Stomach smooth muscle (tissue), 2 donors: ENCODE measurements at regions not wholly inside any gene's neighbourhood (a gene's known extent, or its start where the extent isn't known, plus 50 kb on each side); places are given as distances from the start of the nearest gene placed in this dataset.

ENCODE experiments used
- H3K27ac ChIP-seq: one replicate; pipeline ENCODE4 v1.7.0; 2013; ENCODE audit warnings: mild to moderate bottlenecking, low read length, inconsistent platforms
- H3K27me3 ChIP-seq, 2 donors: one replicate each; pipeline ENCODE4 v1.7.0; 2013; ENCODE audit warnings: low read length in 2 of 2; ENCODE audit not compliant: insufficient read depth in 2 of 2, control insufficient read depth in 1 of 2
- H3K36me3 ChIP-seq, 2 donors: one replicate each; pipeline ENCODE4 v1.7.0; 2013; ENCODE audit warnings: low read length in 2 of 2; ENCODE audit not compliant: control insufficient read depth in 2 of 2, insufficient read depth in 2 of 2
- H3K4me1 ChIP-seq: one replicate; pipeline ENCODE4 v1.7.0; 2013; ENCODE audit warnings: low read length; ENCODE audit not compliant: control insufficient read depth, insufficient read depth
- H3K4me3 ChIP-seq, 2 donors: one replicate each; pipeline ENCODE4 v1.7.0; 2013; ENCODE audit warnings: low read length in 2 of 2
- H3K9ac ChIP-seq, 2 donors: one replicate each; pipeline ENCODE4 v1.7.0; 2013; ENCODE audit warnings: low read length in 2 of 2, mild to moderate bottlenecking in 1 of 2
- H3K9me3 ChIP-seq, 2 donors: one replicate each; pipeline ENCODE4 v1.7.0; 2013; ENCODE audit warnings: low read length in 2 of 2; ENCODE audit not compliant: control insufficient read depth in 2 of 2
- donor health status: healthy.
- donor health status: Pancreatic carcinoma.

DNA sequence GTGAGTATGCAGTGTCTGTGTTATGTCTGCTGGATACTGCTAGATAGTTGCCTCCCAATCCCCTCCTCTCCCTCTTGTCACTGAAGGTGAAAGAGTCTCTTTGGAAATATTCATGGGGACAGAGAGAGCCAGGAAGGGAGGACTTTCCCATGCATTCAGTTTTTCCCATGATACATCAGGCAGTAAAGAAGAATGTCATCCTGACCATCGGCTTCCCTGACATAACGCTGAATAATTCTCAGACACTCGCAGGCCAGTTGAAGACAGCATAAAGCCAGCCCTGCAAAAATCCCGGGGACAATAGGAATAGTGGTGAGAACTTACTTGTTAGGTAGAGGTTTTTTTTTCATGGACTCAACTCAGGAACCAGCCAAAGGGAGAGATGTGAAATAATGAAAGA lies 58.1 kb downstream of the KLF4 start:
- no peaks in the 10 kb centered on the region for H3K27me3 ChIP-seq
- H3K4me1 ChIP-seq: no peaks in the 10 kb centered on the region
- no peaks in the 10 kb centered on the region for H3K9me3 ChIP-seq
- H3K27ac ChIP-seq: no peak overlapping the region
- H3K9ac ChIP-seq: no peak overlapping the region
- no peaks in the 10 kb centered on the region for H3K36me3 ChIP-seq
- no peak overlapping the region for H3K4me3 ChIP-seq

- Histone ChIP-seq H3K9me3 (no peaks in the 10 kb centered on the region), H3K36me3 (no peaks in the 10 kb centered on the region), H3K4me1 (peaks cover 4% of the 10 kb centered on the region)
Measured at GRCh38 chr9:107430071-107430470, 59.5 kb downstream of the KLF4 start.

GRCh38 chr9:107426126-107426525 lies 63.4 kb downstream of the KLF4 start:
- Histone ChIP-seq H3K27ac (no peak overlapping the region), H3K36me3 (no peaks in the 10 kb centered on the region), H3K9me3 (no peaks in the 10 kb centered on the region), H3K27me3 (no peaks in the 10 kb centered on the region), H3K9ac (no peak overlapping the region), H3K4me3 (no peak overlapping the region), H3K4me1 (peaks cover 24% of the 10 kb centered on the region)

More at GRCh38 chr9:107430071-107430470, 59.5 kb downstream of the KLF4 start:
- no peak overlapping the region for H3K9ac ChIP-seq
- no peak overlapping the region for H3K4me3 ChIP-seq
- no peaks in the 10 kb centered on the region for H3K27me3 ChIP-seq
- no peak overlapping the region for H3K27ac ChIP-seq

DNA sequence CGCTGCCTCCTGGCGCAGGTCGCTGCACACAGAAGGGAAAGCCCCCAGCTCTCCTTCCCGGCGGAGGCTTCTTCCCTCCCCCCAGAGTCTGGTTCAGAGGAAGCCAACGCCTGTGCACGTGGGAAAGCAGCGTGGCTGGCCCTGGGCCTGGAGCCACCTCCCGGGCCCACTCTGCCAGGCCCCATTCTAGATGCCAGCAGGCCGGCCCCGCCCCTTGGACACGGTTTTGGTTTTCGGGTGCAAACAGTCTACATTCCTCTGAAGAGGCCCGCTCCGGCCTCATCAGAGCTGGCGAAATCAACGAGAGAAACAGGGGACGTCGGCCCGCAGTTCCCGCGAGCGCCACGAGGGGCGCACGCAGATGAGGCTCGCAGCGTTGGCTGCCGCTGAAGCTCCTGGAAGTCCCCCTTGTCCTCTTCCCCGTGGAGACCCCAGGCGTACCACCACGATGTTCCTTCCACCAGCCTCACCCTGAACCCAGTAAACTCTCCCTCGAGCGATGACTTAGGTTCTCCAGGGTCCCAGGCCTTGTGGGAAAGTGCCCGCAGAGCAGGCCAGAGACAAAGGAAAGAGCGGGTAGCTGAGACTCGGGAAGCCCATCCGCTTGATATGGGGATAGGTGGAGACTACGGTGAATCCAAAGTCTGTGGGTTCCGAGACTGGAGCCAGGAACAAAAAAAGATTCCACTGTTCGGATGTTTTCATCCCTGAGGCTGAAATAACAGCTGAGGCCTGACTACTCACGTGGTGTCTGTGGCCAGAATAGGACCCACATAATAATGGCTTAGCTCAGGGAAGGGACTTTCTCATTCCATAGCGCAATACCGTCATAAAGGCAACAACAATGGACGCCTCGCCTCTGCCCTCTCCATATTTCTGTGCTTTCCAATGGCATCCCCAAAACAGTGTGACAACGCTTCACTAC lies 64.2 kb downstream of the KLF4 start:
- Histone ChIP-seq H3K4me3 (peak overlapping the region in 1 of 2 donors; percentile 60), H3K36me3 (no peaks in the 10 kb centered on the region), H3K9ac (peak overlapping the region in 1 of 2 donors; percentile 42), H3K9me3 (no peaks in the 10 kb centered on the region), H3K27ac (peak overlapping the region; percentile 49), H3K27me3 (no peaks in the 10 kb centered on the region), H3K4me1 (peaks cover 24% of the 10 kb centered on the region)

DNA sequence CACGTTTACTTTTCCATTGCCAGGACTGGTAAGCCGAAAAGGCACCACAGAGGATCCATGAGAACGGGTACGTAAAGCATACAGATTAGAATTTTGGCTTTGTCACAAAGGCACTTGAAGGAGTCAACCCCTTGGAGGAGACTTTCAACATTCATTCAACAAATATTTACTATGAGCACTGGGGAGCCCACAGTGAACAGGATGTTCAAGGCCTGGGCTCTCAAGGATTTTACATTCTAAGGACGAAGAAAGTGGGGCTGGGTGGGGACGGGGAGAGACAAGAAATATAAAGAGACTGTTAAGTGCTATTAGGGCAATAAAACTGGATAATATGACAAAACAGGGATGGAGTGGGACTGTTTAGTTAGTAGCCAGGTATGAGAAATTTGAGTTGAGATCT lies 66.0 kb downstream of the KLF4 start:
- Histone ChIP-seq H3K4me3 (no peak overlapping the region), H3K9me3 (no peaks in the 10 kb centered on the region), H3K4me1 (peaks cover 24% of the 10 kb centered on the region), H3K36me3 (no peaks in the 10 kb centered on the region), H3K27me3 (no peaks in the 10 kb centered on the region), H3K27ac (peak overlapping the region; percentile 37), H3K9ac (no peak overlapping the region)

DNA sequence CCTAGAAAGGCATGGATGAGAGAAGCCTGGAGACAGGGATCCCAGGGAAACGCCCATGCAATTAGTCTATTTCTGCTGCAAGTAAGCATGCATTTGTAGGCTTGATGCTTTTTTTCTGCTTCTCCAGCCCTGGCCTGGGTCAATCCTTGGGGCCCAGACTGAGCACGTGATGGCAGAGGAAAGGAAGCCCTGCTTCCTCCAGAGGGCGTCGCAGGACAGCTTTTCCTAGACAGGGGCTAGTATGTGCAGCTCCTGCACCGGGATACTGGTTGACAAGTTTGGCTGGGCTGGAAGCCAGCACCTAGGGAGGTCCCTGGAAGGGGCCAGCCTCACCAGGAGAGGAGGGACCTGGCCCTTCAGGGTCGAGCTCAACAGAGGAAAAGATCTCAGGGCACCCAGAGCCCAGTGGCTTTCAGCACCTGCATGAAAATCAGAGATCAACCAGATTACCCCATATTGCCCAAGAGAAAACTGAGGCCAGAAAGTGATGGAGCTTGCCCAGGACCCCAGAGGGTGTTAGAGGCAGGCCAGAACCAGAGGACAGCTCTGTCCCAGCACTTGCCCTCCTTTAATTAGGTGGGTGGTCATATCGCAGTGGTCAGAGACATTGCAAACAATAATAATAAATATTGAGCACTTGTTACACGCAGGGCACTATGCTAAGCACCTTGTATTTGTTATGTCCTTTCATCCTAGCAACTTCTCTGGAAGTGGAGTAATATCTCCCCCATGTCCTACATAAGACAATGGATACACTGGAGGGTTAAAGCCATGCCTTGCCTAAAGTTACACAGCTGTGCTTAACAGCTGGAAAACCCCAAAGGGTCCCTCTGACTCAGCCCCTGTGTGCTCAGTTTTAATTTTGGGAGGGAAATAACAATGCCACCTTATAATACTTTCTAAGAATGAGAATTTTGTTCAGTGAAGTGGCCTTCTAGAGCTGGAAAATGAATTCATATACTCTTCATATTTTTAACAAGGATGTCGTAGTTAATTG lies 67.1 kb downstream of the KLF4 start:
- H3K27me3 ChIP-seq: no peaks in the 10 kb centered on the region
- H3K36me3 ChIP-seq: no peaks in the 10 kb centered on the region
- H3K9me3 ChIP-seq: no peaks in the 10 kb centered on the region
- peaks cover 24% of the 10 kb centered on the region for H3K4me1 ChIP-seq
- no peak overlapping the region for H3K4me3 ChIP-seq
- H3K27ac ChIP-seq: peak overlapping the region; percentile 37
- H3K9ac ChIP-seq: no peak overlapping the region

DNA sequence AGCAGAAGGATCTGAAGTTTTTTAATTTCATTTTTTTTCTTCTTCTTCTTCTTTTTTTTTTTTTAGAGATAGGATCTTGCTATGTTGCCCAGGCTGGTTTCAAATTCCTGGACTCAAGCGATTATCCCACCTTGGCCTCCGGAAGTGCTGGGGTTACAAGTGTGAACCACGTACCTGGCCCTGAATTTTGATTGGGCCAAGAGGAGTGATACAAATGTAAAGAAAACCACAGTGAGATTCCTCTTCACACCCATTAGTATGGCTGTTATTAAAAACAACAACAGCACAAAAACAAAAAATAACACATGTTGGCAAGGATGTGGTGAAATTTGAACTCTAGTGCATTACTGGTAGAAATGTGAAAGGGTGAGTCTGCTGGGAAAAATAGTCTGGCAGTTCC lies 79.1 kb downstream of the KLF4 start:
- no peaks in the 10 kb centered on the region for H3K36me3 ChIP-seq
- H3K4me3 ChIP-seq: no peak overlapping the region
- no peak overlapping the region for H3K27ac ChIP-seq
- no peaks in the 10 kb centered on the region for H3K9me3 ChIP-seq
- no peaks in the 10 kb centered on the region for H3K4me1 ChIP-seq
- H3K27me3 ChIP-seq: peaks cover 0 to 2% of the 10 kb centered on the region in 2 donors
- H3K9ac ChIP-seq: no peak overlapping the region

- Histone ChIP-seq H3K36me3 (no peaks in the 10 kb centered on the region), H3K9me3 (no peaks in the 10 kb centered on the region), H3K4me1 (no peaks in the 10 kb centered on the region), H3K9ac (no peak overlapping the region), H3K4me3 (no peak overlapping the region), H3K27ac (no peak overlapping the region), H3K27me3 (peaks cover 0 to 2% of the 10 kb centered on the region in 2 donors)
Measured at GRCh38 chr9:107409581-107410389, 79.8 kb downstream of the KLF4 start.

DNA sequence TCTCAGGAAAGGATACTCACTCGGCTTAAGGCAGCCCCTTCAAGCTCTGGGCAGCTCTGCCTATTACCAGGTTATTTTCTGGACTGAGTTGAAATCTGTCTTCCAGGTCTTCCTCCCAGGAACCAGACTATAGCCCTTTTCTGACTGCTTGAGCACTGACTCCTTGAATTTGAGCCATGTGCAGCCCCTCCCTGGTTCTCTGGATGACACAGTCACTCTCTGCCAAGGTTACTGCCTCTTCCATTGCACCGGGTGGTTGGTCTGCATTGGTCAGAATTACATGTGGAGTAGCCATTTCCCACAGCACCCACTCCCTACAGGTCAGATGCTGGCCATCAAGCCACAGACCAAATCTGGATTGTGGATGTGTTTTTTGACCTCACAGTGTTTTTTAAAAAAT lies 81.9 kb downstream of the KLF4 start:
- H3K27ac ChIP-seq: no peak overlapping the region
- no peaks in the 10 kb centered on the region for H3K36me3 ChIP-seq
- H3K27me3 ChIP-seq: peaks cover 0 to 2% of the 10 kb centered on the region in 2 donors
- no peak overlapping the region for H3K9ac ChIP-seq
- no peaks in the 10 kb centered on the region for H3K9me3 ChIP-seq
- H3K4me3 ChIP-seq: no peak overlapping the region
- no peaks in the 10 kb centered on the region for H3K4me1 ChIP-seq

DNA sequence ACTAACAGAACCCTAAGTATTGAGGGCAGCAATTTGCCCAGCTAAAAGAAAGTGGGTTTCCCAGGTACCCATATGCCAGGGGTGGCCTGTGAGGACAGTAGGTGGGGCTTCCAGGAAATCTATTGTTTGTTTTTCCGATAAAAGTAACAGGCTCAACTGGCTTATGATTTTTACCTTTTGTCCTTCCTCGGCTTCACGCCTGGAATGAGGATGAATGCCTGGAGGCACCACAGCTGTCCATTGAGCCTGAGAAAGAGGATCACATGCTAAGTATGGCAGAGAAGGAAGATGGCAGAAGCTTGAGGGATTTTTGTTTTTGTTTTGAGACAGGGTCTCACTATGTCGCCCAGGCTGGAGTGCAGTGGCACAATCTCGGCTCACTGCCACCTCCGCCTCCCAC lies 84.1 kb downstream of the KLF4 start:
- no peaks in the 10 kb centered on the region for H3K27me3 ChIP-seq
- no peak overlapping the region for H3K27ac ChIP-seq
- no peak overlapping the region for H3K4me3 ChIP-seq
- H3K9ac ChIP-seq: no peak overlapping the region
- H3K9me3 ChIP-seq: no peaks in the 10 kb centered on the region
- no peaks in the 10 kb centered on the region for H3K4me1 ChIP-seq
- H3K36me3 ChIP-seq: no peaks in the 10 kb centered on the region
